Caco-2 (cell line): ENCODE measurements at regions not wholly inside any gene's neighbourhood (a gene's known extent, or its start where the extent isn't known, plus 50 kb on each side); places are given as distances from the start of the nearest gene placed in this dataset.
A peak's percentile ranks its signal among the peaks of the same experiment; 100 is the strongest.

Source experiments
- BruUV-seq: library from RNA; stranded (reverse); fragments of 400-500 nt; replicated peaks from 2 replicates; lab custom pipeline; 2021; lab: Mats Ljungman, UMichigan
- CTCF ChIA-PET: fragments of 300-600 bp; sonication (Branson Sonifier 250); formaldehyde crosslinking; loops from one replicate; lab custom pipeline; 2022; ENCODE audit warnings: antibody characterized with exemption; lab: Charles Lee
- POLR2A ChIA-PET: fragments of 300-600 bp; sonication (Branson Sonifier 250); formaldehyde crosslinking; loops from one replicate; lab custom pipeline; 2022; ENCODE audit warnings: antibody characterized with exemption; lab: Charles Lee
- DNase-seq, 2 experiments: peaks; one replicate each; pipeline versions ENCODE4 v3.0.0 to v3.0.0-alpha.2; 2020 to 2022
- H3K27me3 ChIP-seq: replicated peaks from 2 replicates; pipeline ENCODE4 v1.6.0; 2011; ENCODE audit warnings: low read length; ENCODE audit not compliant: control insufficient read depth, insufficient read depth
- H3K36me3 ChIP-seq: 2 replicates; pipeline ENCODE4 v1.5.1; 2011; ENCODE audit warnings: low read length; ENCODE audit not compliant: control insufficient read depth, insufficient read depth
- H3K4me1 ChIP-seq: fragments of 250-450 bp; sonication (Bioruptor Pico); 2 replicates; pipeline ENCODE4 v1.5.1; 2020; ENCODE audit warnings: mild to moderate bottlenecking
- H3K4me3 ChIP-seq: 2 replicates; pipeline ENCODE4 v1.5.1; 2011; ENCODE audit warnings: low read depth, mild to moderate bottlenecking, control low read depth, low read length
- H3K9me3 ChIP-seq: fragments of 250-450 bp; sonication (Bioruptor Pico); 2 replicates; pipeline ENCODE4 v1.5.1; 2020; ENCODE audit warnings: mild to moderate bottlenecking, moderate library complexity
- H3K27ac Mint-ChIP-seq: one replicate; pipeline ENCODE4 v1.8.0; 2022; ENCODE audit warnings: mixed read lengths; ENCODE audit not compliant: unreplicated experiment
- H3K27me3 Mint-ChIP-seq: one replicate; pipeline ENCODE4 v1.8.0; 2022; ENCODE audit warnings: mixed read lengths; ENCODE audit not compliant: insufficient read depth, unreplicated experiment
- H3K36me3 Mint-ChIP-seq: one replicate; pipeline ENCODE4 v1.8.0; 2022; ENCODE audit warnings: mild to moderate bottlenecking, mixed read lengths; ENCODE audit not compliant: insufficient read depth, unreplicated experiment
- H3K4me1 Mint-ChIP-seq: one replicate; pipeline ENCODE4 v1.8.0; 2022; ENCODE audit warnings: low read depth, mixed read lengths; ENCODE audit not compliant: unreplicated experiment
- H3K4me3 Mint-ChIP-seq: one replicate; pipeline ENCODE4 v1.8.0; 2022; ENCODE audit warnings: mild to moderate bottlenecking, moderate library complexity, mixed read lengths; ENCODE audit not compliant: unreplicated experiment
- H3K9me3 Mint-ChIP-seq: one replicate; pipeline ENCODE4 v1.8.0; 2022; ENCODE audit warnings: mixed read lengths; ENCODE audit not compliant: unreplicated experiment
- CTCF ChIP-seq, 2 experiments: fragments of 200-600 bp in 1 of 2; IDR thresholded peaks; 1 replicate in 1 of 2; 2 replicates in 1 of 2; pipeline versions ENCODE4 v1.5.1 to v1.8.0; 2011 to 2022; ENCODE audit warnings: antibody characterized with exemption in 1 of 2, control low read depth in 1 of 2, inconsistent platforms in 1 of 2, low read depth in 1 of 2, low read length in 1 of 2, mild to moderate bottlenecking in 1 of 2, moderate library complexity in 1 of 2; ENCODE audit not compliant: insufficient read depth in 1 of 2, severe bottlenecking in 1 of 2, unreplicated experiment in 1 of 2
- intact Hi-C: fragments of 100-400 bp; cut with micrococcal nuclease; formaldehyde crosslinking; loops from one replicate; pipeline ENCODE4 v1.10.0; 2022; ENCODE audit not compliant: unreplicated experiment

- Mint-ChIP-seq H3K27ac (no peak overlapping the region), H3K4me3 (no peak overlapping the region), H3K4me1 (peaks cover 18% of the 10 kb centered on the region), H3K36me3 (no peaks in the 10 kb centered on the region), H3K27me3 (no peaks in the 10 kb centered on the region), H3K9me3 (peaks cover 13% of the 10 kb centered on the region)
- POLR2A ChIA-PET, result no interaction called here
- no peaks in the 10 kb centered on the region for H3K36me3 ChIP-seq
- TF ChIP-seq CTCF (IDR thresholded peaks at IDR 0.05; ENCODE audit: insufficient read depth in 1 of 2, low read depth in 1 of 2, low read length in 1 of 2, severe bottlenecking in 1 of 2, unreplicated experiment in 1 of 2), result no peak
- no peak overlapping the region for H3K4me3 ChIP-seq
- no TSS peak for BruUV-seq
- H3K9me3 ChIP-seq, result peaks cover 5% of the 10 kb centered on the region; the same call in 1 of the 2 replicates
- peaks cover 14% of the 10 kb centered on the region for H3K4me1 ChIP-seq
- CTCF ChIA-PET, result no interaction called here
- no peak for DNase-seq
- no peaks in the 10 kb centered on the region for H3K27me3 ChIP-seq
- intact Hi-C loops, result no loop called here
Measured at GRCh38 chr6:6847591-6847990, 259.1 kb downstream of the LY86 start.

GRCh38 chr6:6851059-6851948, 256.5 kb upstream of the RREB1 start:
- peak overlapping the region; percentile 31 for H3K4me3 Mint-ChIP-seq
- TSS peak; percentile 71 for BruUV-seq
- intact Hi-C loops, result loop anchor here (10.0 kb wide), 1 partner anchor 97 kb away; no protein-coding TSS in a partner anchor
- H3K27ac Mint-ChIP-seq, result peak overlapping the region; percentile 51
- peaks cover 2% of the 10 kb centered on the region for H3K9me3 Mint-ChIP-seq
- CTCF ChIA-PET, result interaction anchor here (1.2 kb wide), 1 partner anchor 10 kb away, joined by 6 read pairs; no protein-coding TSS in a partner anchor
- H3K36me3 ChIP-seq, result no peaks in the 10 kb centered on the region
- peaks cover 3% of the 10 kb centered on the region for H3K4me1 ChIP-seq
- DNase-seq, result peak; percentile 69 to 85
- H3K4me1 Mint-ChIP-seq, result peaks cover 11% of the 10 kb centered on the region
- H3K36me3 Mint-ChIP-seq, result no peaks in the 10 kb centered on the region
- H3K27me3 Mint-ChIP-seq, result no peaks in the 10 kb centered on the region
- H3K27me3 ChIP-seq, result no peaks in the 10 kb centered on the region
- TF ChIP-seq CTCF (IDR thresholded peaks at IDR 0.05; ENCODE audit: insufficient read depth in 1 of 2, low read depth in 1 of 2, low read length in 1 of 2, severe bottlenecking in 1 of 2, unreplicated experiment in 1 of 2), result no peak
- H3K9me3 ChIP-seq, result 0 out of 2 replicates have a peak, but pooled peaks cover 2% of the 10 kb centered on the region
- POLR2A ChIA-PET, result interaction anchor here (0.5 kb wide), 1 partner anchor 78 kb away, joined by 3 read pairs; no protein-coding TSS in a partner anchor
- no peak overlapping the region for H3K4me3 ChIP-seq

- Histone ChIP-seq H3K4me1 (peaks cover 7% of the 10 kb centered on the region), H3K9me3 (no peaks in the 10 kb centered on the region), H3K36me3 (no peaks in the 10 kb centered on the region), H3K27me3 (no peaks in the 10 kb centered on the region), H3K4me3 (no peak overlapping the region)
- DNase-seq, result no peak
- no peak for TF ChIP-seq CTCF (IDR thresholded peaks at IDR 0.05; ENCODE audit: insufficient read depth in 1 of 2, low read depth in 1 of 2, low read length in 1 of 2, severe bottlenecking in 1 of 2, unreplicated experiment in 1 of 2)
- Mint-ChIP-seq H3K27ac (no peak overlapping the region), H3K4me3 (no peak overlapping the region), H3K4me1 (peaks cover 17% of the 10 kb centered on the region), H3K36me3 (no peaks in the 10 kb centered on the region), H3K9me3 (no peaks in the 10 kb centered on the region), H3K27me3 (no peaks in the 10 kb centered on the region)
- intact Hi-C loops, result loop anchor here (10.0 kb wide), 1 partner anchor 97 kb away; no protein-coding TSS in a partner anchor
- BruUV-seq, result no TSS peak
- ChIA-PET CTCF (no interaction called here), POLR2A (no interaction called here)
Measured at GRCh38 chr6:6851949-6852261, 255.9 kb upstream of the RREB1 start.
